DMS114 treated with DMSO at 0.1 percent for 48 hours (cell line): ENCODE measurements at regions not wholly inside any gene's neighbourhood (a gene's known extent, or its start where the extent isn't known, plus 50 kb on each side); places are given as distances from the start of the nearest gene placed in this dataset.

Experiments
- DNase-seq: peaks from one replicate; lab custom pipeline; 2025; ENCODE audit not compliant: unreplicated experiment; lab: John Stamatoyannopoulos, UW

- no peak for DNase-seq
Observed at GRCh38 chr18:66674286-66674685, 70.4 kb upstream of the CDH19 start.

- DNase-seq, result no peak
Observed at GRCh38 chr18:66668706-66669105, 64.8 kb upstream of the CDH19 start.

- no peak for DNase-seq
Observed at GRCh38 chr18:66662632-66663031, 58.7 kb upstream of the CDH19 start.

- DNase-seq, result no peak
Observed at GRCh38 chr18:66655407-66655806, 51.5 kb upstream of the CDH19 start.
